ENCODE measurements at regions not wholly inside any gene's neighbourhood (a gene's known extent, or its start where the extent isn't known, plus 50 kb on each side); places are given as distances from the start of the nearest gene placed in this dataset.

DNA sequence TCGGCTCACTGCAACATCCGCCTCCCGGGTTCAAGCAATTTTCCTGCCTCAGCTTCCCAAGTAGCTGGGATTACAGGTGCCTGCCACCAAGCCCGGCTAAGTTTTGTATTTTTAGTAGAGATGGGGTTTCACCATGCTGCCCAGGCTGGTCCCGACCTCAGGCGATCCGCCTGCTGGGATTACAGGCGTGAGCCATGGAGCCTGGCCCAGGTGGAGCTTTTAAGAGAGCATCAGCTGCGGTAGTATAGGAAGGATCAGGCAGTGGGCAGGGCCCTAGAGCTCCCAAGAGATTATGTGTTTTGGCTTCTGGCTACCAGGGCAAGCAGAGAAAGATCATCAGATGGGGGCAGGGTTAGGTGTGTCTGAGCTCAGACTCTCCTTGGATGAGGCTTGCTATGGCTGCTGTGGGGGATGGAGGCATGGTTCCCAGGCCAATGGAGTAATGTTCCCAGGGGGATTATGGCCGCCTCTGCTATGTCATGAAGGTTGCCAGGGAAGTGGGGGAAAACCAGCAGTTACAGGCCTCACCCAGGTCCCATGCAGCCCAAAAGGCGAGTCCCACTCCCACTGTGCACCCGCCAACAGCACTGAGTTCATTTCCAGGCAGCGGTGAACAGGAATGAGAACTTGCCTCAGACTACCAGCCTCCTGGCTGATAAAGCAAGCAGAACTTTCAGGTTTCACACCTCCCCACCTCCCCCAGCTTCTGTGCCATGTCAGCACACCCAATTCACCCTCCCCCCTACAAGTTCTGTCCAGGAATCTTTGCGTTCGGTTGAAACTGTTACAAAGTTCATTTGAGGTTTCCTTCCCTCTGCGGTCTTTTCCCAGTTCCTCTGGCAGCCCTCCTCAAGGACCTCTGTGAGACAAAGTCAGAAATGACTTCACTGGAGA is 507.6 kb downstream of the SPATA31D1 start:
- no peak for TF ChIP-seq EZH2 (IDR thresholded peaks at IDR 0.05; ENCODE audit: low read length, unreplicated experiment)
- no peak for TF ChIP-seq EZH2phosphoT487 (IDR thresholded peaks at IDR 0.05; ENCODE audit: borderline replicate concordance, low read length)
- no peak for TF ChIP-seq CTCF (conservative IDR thresholded peaks at IDR 0.05; ENCODE audit: low read depth, low read length)
- Histone ChIP-seq H2AFZ (ENCODE audit: low read length) (no peak overlapping the region), H3F3A (ENCODE audit: low read length, unreplicated experiment) (no peaks in the 10 kb centered on the region), H3K9me2 (replicated peaks; ENCODE audit: low read length) (no peaks in the 10 kb centered on the region), H3K27ac (ENCODE audit: low read length) (no peak overlapping the region), H3K9me3 (ENCODE audit: low read length) (no peaks in the 10 kb centered on the region), H3K9ac (ENCODE audit: low read length) (no peak overlapping the region), H3K4me1 (ENCODE audit: insufficient read depth, low read length) (no peaks in the 10 kb centered on the region), H3K27me3 (ENCODE audit: low read length) (no peaks in the 10 kb centered on the region), H4K20me1 (ENCODE audit: low read length) (no peaks in the 10 kb centered on the region), H3K4me3 (ENCODE audit: low read length) (no peak overlapping the region), H3K36me3 (ENCODE audit: low read depth, low read length) (no peaks in the 10 kb centered on the region), H3K79me2 (ENCODE audit: low read length) (no peaks in the 10 kb centered on the region), H3K4me2 (ENCODE audit: low read length) (no peak overlapping the region)
- ChIA-PET CTCF (no interaction called here), POLR2A (ENCODE audit: unreplicated experiment) (no interaction called here)
- BruUV-seq (replicated peaks), result no TSS peak
- DNase-seq (no peak), ATAC-seq (no peak)
- intact Hi-C loops (cut with micrococcal nuclease), result no loop called here

DNA sequence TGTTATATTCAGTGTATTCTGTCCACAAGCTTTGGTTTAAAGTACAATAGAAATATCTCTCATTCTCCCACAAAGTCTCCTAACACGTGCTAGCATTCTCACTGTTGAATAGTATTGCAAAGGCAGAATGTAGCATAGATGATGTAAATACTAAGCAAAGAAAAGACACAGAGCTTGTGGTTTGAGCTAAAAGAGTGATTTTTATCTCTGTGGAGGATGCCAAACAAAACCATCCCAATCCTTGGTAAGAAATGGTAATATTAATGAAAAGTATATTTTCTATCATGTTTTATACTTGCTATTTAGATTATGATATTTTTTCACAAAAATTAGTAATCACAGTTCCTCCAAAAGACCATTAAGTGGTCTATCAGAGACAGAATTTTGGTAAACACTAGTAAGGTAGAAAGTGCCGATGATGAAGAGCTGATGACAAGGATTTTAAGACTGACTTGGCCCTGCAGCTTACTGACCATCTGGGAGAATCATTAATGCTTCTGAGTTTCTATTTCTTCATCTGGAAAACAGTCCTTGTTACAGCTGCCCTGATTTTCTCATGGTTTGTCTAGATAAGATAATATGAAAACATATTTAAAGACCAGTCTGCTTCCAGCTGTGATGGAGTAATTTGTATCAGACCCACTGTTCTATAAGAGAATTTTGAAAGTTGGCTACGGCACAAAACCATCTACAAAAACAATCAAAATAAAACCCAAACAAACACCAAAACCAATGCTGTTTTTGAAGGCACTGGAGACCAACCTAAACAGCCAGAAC is 510.2 kb downstream of the SPATA31D1 start:
- no peaks in the 10 kb centered on the region for H4K20me1 ChIP-seq (ENCODE audit: low read length)
- H3K4me1 ChIP-seq (ENCODE audit: insufficient read depth, low read length), result no peaks in the 10 kb centered on the region
- no peaks in the 10 kb centered on the region for H3K9me2 ChIP-seq (replicated peaks; ENCODE audit: low read length)
- no peaks in the 10 kb centered on the region for H3K27me3 ChIP-seq (ENCODE audit: low read length)
- H3K9ac ChIP-seq (ENCODE audit: low read length), result no peak overlapping the region
- no peak for TF ChIP-seq EZH2phosphoT487 (IDR thresholded peaks at IDR 0.05; ENCODE audit: borderline replicate concordance, low read length)
- TF ChIP-seq CTCF (conservative IDR thresholded peaks at IDR 0.05; ENCODE audit: low read depth, low read length), result no peak
- no peak for TF ChIP-seq EZH2 (IDR thresholded peaks at IDR 0.05; ENCODE audit: low read length, unreplicated experiment)
- no peaks in the 10 kb centered on the region for H3K36me3 ChIP-seq (ENCODE audit: low read depth, low read length)
- no TSS peak for BruUV-seq (replicated peaks)
- CTCF ChIA-PET, result no interaction called here
- no peak overlapping the region for H3K4me2 ChIP-seq (ENCODE audit: low read length)
- H3F3A ChIP-seq (ENCODE audit: low read length, unreplicated experiment), result no peaks in the 10 kb centered on the region
- H3K79me2 ChIP-seq (ENCODE audit: low read length), result no peaks in the 10 kb centered on the region
- H2AFZ ChIP-seq (ENCODE audit: low read length), result no peak overlapping the region
- ATAC-seq (no peak), DNase-seq (no peak)
- no peaks in the 10 kb centered on the region for H3K9me3 ChIP-seq (ENCODE audit: low read length)
- no peak overlapping the region for H3K27ac ChIP-seq (ENCODE audit: low read length)
- intact Hi-C loops (cut with micrococcal nuclease), result no loop called here
- POLR2A ChIA-PET (ENCODE audit: unreplicated experiment), result no interaction called here
- no peak overlapping the region for H3K4me3 ChIP-seq (ENCODE audit: low read length)

DNA sequence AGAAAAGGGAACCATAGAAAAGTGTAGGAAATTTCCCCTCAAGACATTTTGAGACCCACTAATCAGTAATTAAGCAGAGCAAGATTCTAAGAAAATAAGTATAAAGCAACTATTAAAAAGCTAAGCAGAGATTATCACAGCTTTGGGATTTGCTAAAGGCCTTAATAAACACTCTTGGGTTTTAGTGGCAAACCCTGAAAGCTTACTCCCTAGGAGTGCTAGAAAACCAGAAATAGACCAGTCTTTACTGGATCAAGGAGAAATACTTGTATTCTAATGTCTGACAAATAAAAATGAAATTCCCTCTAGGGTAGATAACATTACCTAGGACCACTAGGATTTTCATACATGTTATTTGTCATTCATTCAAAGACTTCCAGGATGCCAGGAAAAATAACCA is 510.8 kb downstream of the SPATA31D1 start:
- H3K9me2 ChIP-seq (replicated peaks; ENCODE audit: low read length), result no peaks in the 10 kb centered on the region
- no peaks in the 10 kb centered on the region for H4K20me1 ChIP-seq (ENCODE audit: low read length)
- no peak overlapping the region for H2AFZ ChIP-seq (ENCODE audit: low read length)
- intact Hi-C loops (cut with micrococcal nuclease), result no loop called here
- no peak overlapping the region for H3K4me3 ChIP-seq (ENCODE audit: low read length)
- H3K27me3 ChIP-seq (ENCODE audit: low read length), result no peaks in the 10 kb centered on the region
- H3K9ac ChIP-seq (ENCODE audit: low read length), result no peak overlapping the region
- ChIA-PET POLR2A (ENCODE audit: unreplicated experiment) (no interaction called here), CTCF (no interaction called here)
- no peaks in the 10 kb centered on the region for H3K4me1 ChIP-seq (ENCODE audit: insufficient read depth, low read length)
- H3K36me3 ChIP-seq (ENCODE audit: low read depth, low read length), result no peaks in the 10 kb centered on the region
- DNase-seq (no peak), ATAC-seq (no peak)
- no peak for TF ChIP-seq CTCF (conservative IDR thresholded peaks at IDR 0.05; ENCODE audit: low read depth, low read length)
- TF ChIP-seq EZH2phosphoT487 (IDR thresholded peaks at IDR 0.05; ENCODE audit: borderline replicate concordance, low read length), result no peak
- TF ChIP-seq EZH2 (IDR thresholded peaks at IDR 0.05; ENCODE audit: low read length, unreplicated experiment), result no peak
- no peak overlapping the region for H3K4me2 ChIP-seq (ENCODE audit: low read length)
- no TSS peak for BruUV-seq (replicated peaks)
- H3K27ac ChIP-seq (ENCODE audit: low read length), result no peak overlapping the region
- no peaks in the 10 kb centered on the region for H3K79me2 ChIP-seq (ENCODE audit: low read length)
- H3F3A ChIP-seq (ENCODE audit: low read length, unreplicated experiment), result no peaks in the 10 kb centered on the region
- no peaks in the 10 kb centered on the region for H3K9me3 ChIP-seq (ENCODE audit: low read length)

All from PC-3 (cell line).